Stimulated activated memory B cell treated with anti-CD40 and anti-IgM and Interleukin-4, amounts not matched to agents 10 μg/mL and 1 μg/mL and 100 μg/mL, for 72 hours (primary cell): ENCODE measurements at regions not wholly inside any gene's neighbourhood (a gene's known extent, or its start where the extent isn't known, plus 50 kb on each side); places are given as distances from the start of the nearest gene placed in this dataset.

Experiments
- ATAC-seq: fragments of 150-1000 bp; cut with Tn5 transposase; 2 replicates; pipeline ENCODE4 v1.10.0; 2021
- H3K27ac Mint-ChIP-seq: one replicate; pipeline ENCODE4 v1.8.0; 2022; ENCODE audit warnings: mild to moderate bottlenecking, mixed read lengths
- H3K27me3 Mint-ChIP-seq: one replicate; pipeline ENCODE4 v1.8.0; 2022; ENCODE audit warnings: mixed read lengths
- H3K36me3 Mint-ChIP-seq: one replicate; pipeline ENCODE4 v1.8.0; 2022; ENCODE audit warnings: mixed read lengths
- H3K4me1 Mint-ChIP-seq: one replicate; pipeline ENCODE4 v1.8.0; 2022; ENCODE audit warnings: mixed read lengths
- H3K4me3 Mint-ChIP-seq: one replicate; pipeline ENCODE4 v1.8.0; 2022; ENCODE audit warnings: mild to moderate bottlenecking, moderate library complexity, mixed read lengths
- H3K9me3 Mint-ChIP-seq: one replicate; pipeline ENCODE4 v1.8.0; 2022; ENCODE audit warnings: mixed read lengths

GRCh38 chr15:46471096-46471495 lies 836.3 kb downstream of the SQOR start:
- Mint-ChIP-seq H3K4me1 (no peaks in the 10 kb centered on the region), H3K27me3 (no peaks in the 10 kb centered on the region), H3K4me3 (no peak overlapping the region), H3K9me3 (peaks cover 3% of the 10 kb centered on the region), H3K27ac (no peak overlapping the region), H3K36me3 (no peaks in the 10 kb centered on the region)
- ATAC-seq: no peak

GRCh38 chr15:46489276-46489675 lies 854.4 kb downstream of the SQOR start:
- no peaks in the 10 kb centered on the region for H3K4me1 Mint-ChIP-seq
- H3K9me3 Mint-ChIP-seq: peaks cover 6% of the 10 kb centered on the region
- no peak overlapping the region for H3K27ac Mint-ChIP-seq

GRCh38 chr15:46496491-46497115 lies 861.8 kb downstream of the SQOR start:
- Mint-ChIP-seq H3K27ac (no peak overlapping the region), H3K4me3 (no peak overlapping the region), H3K9me3 (peaks cover 9% of the 10 kb centered on the region), H3K27me3 (no peaks in the 10 kb centered on the region), H3K36me3 (no peaks in the 10 kb centered on the region), H3K4me1 (no peaks in the 10 kb centered on the region)
- ATAC-seq: no peak

More at GRCh38 chr15:46489276-46489675, 854.4 kb downstream of the SQOR start:
- no peak for ATAC-seq
- H3K36me3 Mint-ChIP-seq: no peaks in the 10 kb centered on the region
- no peak overlapping the region for H3K4me3 Mint-ChIP-seq
- H3K27me3 Mint-ChIP-seq: no peaks in the 10 kb centered on the region

DNA sequence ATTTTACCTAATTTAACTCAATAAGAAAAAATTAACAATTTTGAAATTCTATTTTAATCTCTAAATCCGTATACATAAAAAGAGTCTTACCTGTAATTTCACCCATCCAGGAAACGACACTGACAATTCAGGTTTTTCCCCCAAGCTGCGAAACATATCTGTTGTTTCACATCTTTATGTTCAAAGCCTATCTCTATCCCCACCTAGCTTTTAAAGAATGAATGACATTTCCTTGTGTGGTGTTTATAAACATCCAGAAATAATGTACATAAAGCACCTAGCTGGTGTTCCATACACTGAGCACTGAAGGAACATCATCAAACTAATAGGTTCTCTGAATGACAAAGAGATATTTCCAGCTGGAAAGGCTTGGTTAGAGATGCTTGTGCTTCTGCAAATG lies 867.8 kb downstream of the SQOR start:
- Mint-ChIP-seq H3K27me3 (no peaks in the 10 kb centered on the region), H3K9me3 (peaks cover 2% of the 10 kb centered on the region), H3K27ac (no peak overlapping the region), H3K36me3 (no peaks in the 10 kb centered on the region), H3K4me3 (no peak overlapping the region), H3K4me1 (no peaks in the 10 kb centered on the region)
- no peak for ATAC-seq

- Mint-ChIP-seq H3K27me3 (no peaks in the 10 kb centered on the region), H3K9me3 (no peaks in the 10 kb centered on the region), H3K36me3 (no peaks in the 10 kb centered on the region), H3K4me3 (no peak overlapping the region), H3K4me1 (no peaks in the 10 kb centered on the region), H3K27ac (no peak overlapping the region)
- no peak for ATAC-seq
Observed at GRCh38 chr15:46518381-46518780, 883.6 kb downstream of the SQOR start.

DNA sequence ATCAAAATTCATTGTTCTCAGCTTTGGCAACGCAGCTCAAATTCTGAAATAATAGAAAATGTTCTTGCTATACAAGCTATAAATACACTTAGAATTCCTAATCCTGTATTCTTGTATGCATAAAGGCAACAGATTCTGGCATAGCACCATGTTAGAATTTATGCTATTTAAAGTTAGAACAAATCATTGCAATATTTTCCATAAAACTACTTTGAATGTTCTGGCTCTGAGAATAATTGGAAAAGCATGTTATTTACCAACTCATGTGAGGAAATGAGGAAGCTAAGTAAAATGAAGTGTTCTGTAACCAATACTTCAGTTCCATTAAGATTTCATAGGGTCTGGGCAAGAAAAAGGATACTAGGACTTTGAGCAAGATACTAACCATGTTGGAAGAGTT lies 888.9 kb downstream of the SQOR start:
- Mint-ChIP-seq H3K4me3 (no peak overlapping the region), H3K27me3 (no peaks in the 10 kb centered on the region), H3K36me3 (no peaks in the 10 kb centered on the region), H3K27ac (no peak overlapping the region), H3K4me1 (no peaks in the 10 kb centered on the region), H3K9me3 (no peaks in the 10 kb centered on the region)
- ATAC-seq: no peak

DNA sequence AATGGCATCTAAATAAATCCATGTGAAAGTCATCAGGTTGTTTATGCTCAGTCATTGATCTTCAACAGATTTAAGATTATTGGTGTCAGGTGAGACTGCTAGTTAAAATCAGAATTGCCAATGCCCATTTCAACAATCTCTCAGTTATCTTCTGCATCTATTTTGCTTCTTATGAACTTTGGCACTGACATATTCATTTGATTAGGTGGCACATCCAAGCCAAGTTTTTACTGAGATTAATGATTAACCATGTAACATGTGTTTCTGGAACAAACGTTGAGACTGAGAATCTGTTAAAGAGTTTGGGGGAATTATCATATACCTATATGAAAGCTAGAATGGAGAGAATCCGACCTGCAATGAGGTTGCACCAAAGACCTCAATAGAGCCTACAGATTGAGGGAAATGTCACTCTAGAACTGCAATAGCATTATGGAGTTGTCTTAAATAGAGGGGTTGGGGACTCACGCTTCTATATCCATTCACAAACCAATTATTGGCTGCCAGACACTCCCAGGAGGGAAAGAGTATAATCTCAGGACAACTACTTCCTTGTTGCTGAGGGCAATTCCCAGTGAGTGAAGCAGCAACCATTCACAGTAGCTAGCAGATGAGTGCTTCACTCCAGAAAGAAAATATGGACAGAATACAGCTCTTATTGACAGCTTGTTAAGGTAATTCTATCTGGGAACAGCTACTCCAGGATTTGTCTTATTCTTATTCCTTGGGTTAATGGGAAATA lies 891.3 kb downstream of the SQOR start:
- no peaks in the 10 kb centered on the region for H3K36me3 Mint-ChIP-seq
- no peaks in the 10 kb centered on the region for H3K27me3 Mint-ChIP-seq
- no peaks in the 10 kb centered on the region for H3K9me3 Mint-ChIP-seq
- no peak overlapping the region for H3K4me3 Mint-ChIP-seq
- no peak for ATAC-seq
- no peak overlapping the region for H3K27ac Mint-ChIP-seq
- H3K4me1 Mint-ChIP-seq: no peaks in the 10 kb centered on the region

DNA sequence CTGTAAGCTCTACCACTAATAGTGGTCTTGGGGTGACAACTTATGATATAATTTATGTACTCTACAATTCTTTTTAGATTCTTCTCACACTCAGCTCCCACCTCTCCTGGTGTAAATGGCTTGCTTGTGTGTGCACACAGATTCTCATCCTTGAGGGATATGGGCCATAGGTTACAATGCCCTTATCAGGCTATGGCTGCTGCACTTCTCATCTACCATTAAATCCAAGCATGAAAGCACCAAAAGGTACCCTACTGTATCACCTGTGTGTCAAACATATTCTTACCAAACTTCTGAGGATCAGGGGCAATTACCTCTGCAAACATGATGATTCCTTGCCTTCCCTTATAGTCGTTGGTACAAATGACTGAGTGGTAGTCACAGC lies 891.9 kb downstream of the SQOR start:
- Mint-ChIP-seq H3K27me3 (no peaks in the 10 kb centered on the region), H3K9me3 (no peaks in the 10 kb centered on the region), H3K36me3 (no peaks in the 10 kb centered on the region), H3K4me3 (no peak overlapping the region), H3K4me1 (no peaks in the 10 kb centered on the region), H3K27ac (no peak overlapping the region)
- ATAC-seq: no peak

GRCh38 chr15:46543626-46544025 lies 908.8 kb downstream of the SQOR start:
- no peak for ATAC-seq
- Mint-ChIP-seq H3K4me3 (no peak overlapping the region), H3K4me1 (no peaks in the 10 kb centered on the region), H3K9me3 (peaks cover 17% of the 10 kb centered on the region), H3K27me3 (no peaks in the 10 kb centered on the region), H3K27ac (no peak overlapping the region), H3K36me3 (no peaks in the 10 kb centered on the region)

DNA sequence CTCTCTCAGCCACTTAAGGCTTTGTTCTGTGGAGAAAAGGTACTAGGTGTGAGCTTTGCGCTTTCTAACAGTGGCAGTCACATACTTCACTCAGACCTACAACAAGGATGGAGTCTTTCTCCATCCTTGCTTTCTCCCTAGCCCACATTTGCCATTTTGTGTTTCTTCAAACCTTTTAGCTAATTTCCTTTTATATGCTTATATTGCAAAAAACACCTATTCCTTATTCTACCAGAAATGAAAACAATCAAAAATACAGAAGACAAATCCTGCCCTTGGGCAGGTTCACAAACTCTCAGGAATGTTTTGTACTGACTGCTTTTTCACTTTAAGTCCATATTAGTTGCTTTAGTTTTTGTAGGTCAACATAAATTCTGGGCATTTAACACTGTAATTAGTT lies 914.2 kb downstream of the SQOR start:
- Mint-ChIP-seq H3K4me1 (no peaks in the 10 kb centered on the region), H3K27me3 (no peaks in the 10 kb centered on the region), H3K36me3 (no peaks in the 10 kb centered on the region), H3K4me3 (no peak overlapping the region), H3K9me3 (peaks cover 5% of the 10 kb centered on the region), H3K27ac (no peak overlapping the region)
- no peak for ATAC-seq

DNA sequence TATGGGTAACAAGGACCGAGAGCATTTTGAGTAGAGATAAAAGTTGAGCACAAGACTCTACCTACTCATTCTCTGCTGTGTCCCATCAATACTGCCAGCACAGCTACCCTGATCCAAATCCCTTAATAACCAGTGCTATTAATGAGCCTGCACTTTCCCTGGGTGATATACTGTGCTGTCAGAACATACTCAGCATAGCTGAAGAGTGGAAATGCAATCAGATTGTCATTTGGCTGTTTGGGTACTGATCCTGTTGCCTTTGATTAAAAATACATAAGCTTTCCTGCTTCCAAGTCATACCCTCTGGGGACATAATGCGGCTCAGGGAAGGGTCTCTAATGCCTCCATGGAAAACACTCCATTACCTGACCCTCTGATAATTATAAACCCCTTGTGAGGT lies 917.5 kb downstream of the SQOR start:
- Mint-ChIP-seq H3K36me3 (no peaks in the 10 kb centered on the region), H3K4me1 (no peaks in the 10 kb centered on the region)
- no peak for ATAC-seq

GRCh38 chr15:46555547-46555946 lies 920.7 kb downstream of the SQOR start:
- Mint-ChIP-seq H3K27me3 (no peaks in the 10 kb centered on the region), H3K36me3 (no peaks in the 10 kb centered on the region), H3K9me3 (peaks cover 4% of the 10 kb centered on the region), H3K4me3 (no peak overlapping the region), H3K27ac (no peak overlapping the region), H3K4me1 (no peaks in the 10 kb centered on the region)
- ATAC-seq: no peak

More for the DNA sequence above, 917.5 kb downstream of the SQOR start:
- H3K27ac Mint-ChIP-seq: no peak overlapping the region
- H3K9me3 Mint-ChIP-seq: peaks cover 5% of the 10 kb centered on the region
- no peaks in the 10 kb centered on the region for H3K27me3 Mint-ChIP-seq
- no peak overlapping the region for H3K4me3 Mint-ChIP-seq

GRCh38 chr15:46556010-46556409 lies 921.2 kb downstream of the SQOR start:
- no peaks in the 10 kb centered on the region for H3K36me3 Mint-ChIP-seq
- no peaks in the 10 kb centered on the region for H3K27me3 Mint-ChIP-seq
- no peak overlapping the region for H3K4me3 Mint-ChIP-seq
- no peak overlapping the region for H3K27ac Mint-ChIP-seq
- H3K9me3 Mint-ChIP-seq: peaks cover 4% of the 10 kb centered on the region
- no peak for ATAC-seq
- H3K4me1 Mint-ChIP-seq: no peaks in the 10 kb centered on the region

DNA sequence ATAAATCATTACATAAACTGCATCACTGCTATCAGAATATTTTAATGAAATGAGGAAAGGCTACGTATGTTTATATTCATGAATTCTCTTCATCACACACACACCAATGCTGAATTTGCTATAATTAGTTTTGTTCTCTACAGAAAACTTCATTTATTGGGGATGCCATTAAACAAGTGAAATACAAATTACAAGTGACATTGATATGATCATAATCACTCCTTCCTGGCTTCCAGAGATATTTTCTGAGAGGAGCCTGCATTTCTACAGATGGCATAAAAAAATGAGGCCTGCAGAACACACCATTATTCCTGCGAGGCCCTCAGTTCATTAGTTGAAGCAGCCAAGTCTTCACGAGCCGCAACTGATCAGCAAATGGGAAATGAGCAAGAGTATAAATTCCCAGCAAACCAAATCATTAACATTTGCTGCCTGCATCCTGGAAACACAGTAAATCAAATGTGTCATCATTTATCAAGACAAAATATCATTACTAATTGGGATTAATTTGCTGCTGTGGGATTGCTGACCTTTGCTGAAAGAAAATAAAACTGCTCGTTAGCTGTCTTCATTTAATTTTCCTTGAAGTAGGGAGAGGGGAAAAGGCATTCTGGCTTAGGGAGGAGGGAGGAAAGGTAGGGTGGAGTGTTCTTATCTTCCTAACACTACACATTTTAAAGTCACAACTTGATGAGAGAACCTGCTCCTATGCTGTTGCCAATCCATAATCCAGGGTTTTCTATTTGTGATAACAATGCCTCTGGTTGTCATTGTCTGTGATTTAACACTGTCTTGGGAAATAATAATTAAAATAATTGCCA lies 921.9 kb downstream of the SQOR start:
- H3K4me1 Mint-ChIP-seq: no peaks in the 10 kb centered on the region
- peaks cover 8% of the 10 kb centered on the region for H3K9me3 Mint-ChIP-seq
- H3K27me3 Mint-ChIP-seq: no peaks in the 10 kb centered on the region
- H3K36me3 Mint-ChIP-seq: no peaks in the 10 kb centered on the region
- no peak for ATAC-seq
- no peak overlapping the region for H3K4me3 Mint-ChIP-seq
- no peak overlapping the region for H3K27ac Mint-ChIP-seq

- Mint-ChIP-seq H3K4me3 (no peak overlapping the region), H3K27ac (no peak overlapping the region), H3K9me3 (peaks cover 2% of the 10 kb centered on the region), H3K27me3 (no peaks in the 10 kb centered on the region), H3K36me3 (no peaks in the 10 kb centered on the region), H3K4me1 (no peaks in the 10 kb centered on the region)
- ATAC-seq: no peak
Observed at GRCh38 chr15:46567968-46568367, 933.1 kb downstream of the SQOR start.

DNA sequence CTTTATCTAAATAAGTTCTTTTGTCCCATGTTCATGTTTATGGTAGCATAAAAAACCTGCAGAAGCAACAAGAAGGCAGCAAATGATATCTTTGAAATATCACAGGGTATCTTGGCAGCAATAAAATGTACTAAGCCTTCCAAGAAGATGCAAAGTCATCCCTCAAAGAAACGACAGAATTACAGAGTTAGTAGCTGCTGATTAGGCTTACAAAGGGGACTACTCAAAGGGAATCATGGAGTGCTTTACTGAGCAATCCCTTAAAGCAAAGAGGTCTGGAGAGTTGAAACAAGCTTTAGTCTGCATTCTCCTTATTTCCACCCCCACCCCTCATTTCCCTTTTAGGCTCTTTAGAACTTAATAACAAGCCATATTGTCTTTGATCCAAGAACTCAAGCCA lies 935.0 kb downstream of the SQOR start:
- Mint-ChIP-seq H3K4me3 (no peak overlapping the region), H3K27me3 (no peaks in the 10 kb centered on the region), H3K4me1 (no peaks in the 10 kb centered on the region), H3K27ac (no peak overlapping the region), H3K9me3 (peaks cover 5% of the 10 kb centered on the region), H3K36me3 (no peaks in the 10 kb centered on the region)
- ATAC-seq: no peak
